ENCODE measurements at regions not wholly inside any gene's neighbourhood (a gene's known extent, or its start where the extent isn't known, plus 50 kb on each side); places are given as distances from the start of the nearest gene placed in this dataset.
A peak's percentile ranks its signal among the peaks of the same experiment; 100 is the strongest.
"Not testable (repeated sequence)": the region's sequence is repeated elsewhere in the genome, so short reads cannot be mapped to it uniquely, and the experiment has no call there.

DNA sequence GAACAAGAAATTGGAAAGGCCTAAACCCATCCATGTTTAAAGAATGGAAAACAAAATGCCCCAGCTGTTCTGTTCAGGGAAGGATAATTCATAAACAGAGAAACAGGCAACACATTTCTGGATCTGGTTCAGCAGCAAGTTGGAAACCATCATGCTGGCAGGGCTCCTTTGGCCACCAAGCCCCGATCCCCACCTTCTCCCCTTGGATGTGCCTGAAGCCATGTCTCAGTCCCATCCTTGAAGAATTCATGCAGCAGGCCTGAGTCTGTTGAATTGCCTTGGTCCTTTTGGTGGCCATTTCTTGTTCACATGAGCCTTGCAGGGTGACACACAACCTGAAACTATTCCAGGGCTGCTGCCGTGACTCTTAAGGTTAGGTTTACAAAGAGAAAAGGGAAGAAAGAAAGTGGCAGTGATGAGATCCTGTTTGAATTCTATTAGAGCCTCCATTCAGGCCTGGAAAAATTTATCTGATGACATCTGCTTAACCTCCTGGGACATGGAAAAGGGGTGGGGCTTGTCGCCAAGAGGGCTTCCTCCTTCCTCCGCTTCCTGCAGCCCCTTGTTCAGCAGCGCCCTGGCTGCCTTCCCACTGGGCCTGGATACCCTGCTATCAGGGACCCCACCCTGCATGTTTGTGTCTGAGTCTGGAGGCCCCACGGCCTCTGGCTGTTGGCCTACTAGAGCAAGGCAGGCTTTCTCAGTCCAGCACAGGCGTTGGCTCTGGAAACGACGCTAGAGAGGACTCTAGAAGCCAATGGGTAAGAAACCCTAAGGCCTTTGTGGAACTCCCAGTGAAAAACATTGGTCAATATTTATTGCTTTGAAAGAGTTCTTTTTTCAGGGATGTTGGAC, 341.9 kb downstream of the C12orf75 start:
- Mint-ChIP-seq H3K9me3 (peaks cover 5% of the 10 kb centered on the region), H3K27me3 (no peaks in the 10 kb centered on the region)

DNA sequence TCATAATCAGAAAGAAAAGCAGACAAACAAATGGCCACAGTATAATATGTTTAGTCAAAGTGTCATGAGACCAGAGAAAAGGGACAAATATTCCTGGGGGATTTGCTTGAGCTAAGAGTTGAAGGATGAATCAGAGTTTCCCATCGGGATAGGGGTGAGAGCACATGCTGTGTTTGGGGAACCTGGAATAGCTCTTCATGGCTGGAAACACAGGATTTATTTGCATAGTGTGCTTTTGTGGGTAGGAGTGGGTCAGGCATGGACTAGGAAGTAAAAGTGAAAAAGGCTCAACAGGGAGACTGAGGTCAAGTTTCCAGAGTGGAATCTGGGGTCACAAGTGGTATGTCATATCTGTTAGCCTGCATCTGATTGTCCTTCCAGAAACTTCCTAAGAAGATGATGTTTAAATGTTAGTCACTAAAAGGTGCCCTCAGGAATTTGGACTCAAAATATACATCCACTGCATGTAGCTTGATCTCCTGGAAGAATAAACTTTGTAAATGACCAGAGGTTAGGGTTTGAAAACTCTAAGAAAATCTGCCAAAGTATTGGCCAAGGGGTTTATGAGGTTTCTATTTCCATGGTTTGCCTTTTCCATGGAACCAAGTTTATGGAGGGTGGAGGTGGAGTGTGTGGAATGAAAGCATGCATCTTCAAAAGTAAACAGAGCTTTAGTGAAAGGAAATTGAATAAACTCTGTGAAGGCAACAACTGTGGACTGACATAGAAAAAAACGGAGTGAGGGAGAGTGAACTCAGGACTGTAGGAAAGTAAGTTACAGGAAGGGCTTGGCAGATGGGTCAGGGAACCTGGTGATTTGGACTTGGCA, 344.6 kb downstream of the C12orf75 start:
- Mint-ChIP-seq H3K36me3 (ENCODE audit: low read depth) (no peaks in the 10 kb centered on the region), H3K4me3 (no peak overlapping the region), H3K9me3 (peaks cover 5% of the 10 kb centered on the region), H3K4me1 (no peaks in the 10 kb centered on the region), H3K27me3 (no peaks in the 10 kb centered on the region), H3K27ac (no peak overlapping the region)
- ATAC-seq (no peak), DNase-seq (no peak)

More for the DNA sequence above, 341.9 kb downstream of the C12orf75 start:
- no peaks in the 10 kb centered on the region for H3K4me1 Mint-ChIP-seq
- ATAC-seq, result no peak
- H3K27ac Mint-ChIP-seq, result no peak overlapping the region
- no peaks in the 10 kb centered on the region for H3K36me3 Mint-ChIP-seq (ENCODE audit: low read depth)
- H3K4me3 Mint-ChIP-seq, result no peak overlapping the region
- no peak for DNase-seq

DNA sequence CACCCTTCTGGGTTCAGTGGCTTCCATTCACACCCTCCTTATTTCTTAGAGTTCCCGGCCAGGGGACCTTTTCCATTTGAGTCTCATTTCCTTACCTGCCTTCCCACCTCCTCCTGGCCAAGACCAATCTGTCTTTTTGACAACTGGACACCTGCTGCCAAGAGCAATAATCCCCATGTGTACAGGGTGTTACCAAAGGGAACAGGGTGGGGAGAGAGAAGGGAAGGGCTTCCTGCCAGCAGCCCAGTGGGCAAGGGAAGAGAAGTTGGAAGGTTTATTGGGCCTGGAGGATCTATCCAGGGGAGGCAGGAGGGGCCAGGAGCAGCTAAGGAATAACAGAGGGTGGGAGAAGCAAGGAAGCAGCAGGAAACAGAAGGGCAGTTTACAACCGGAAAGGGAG, 346.2 kb downstream of the C12orf75 start:
- no peaks in the 10 kb centered on the region for H3K9me3 Mint-ChIP-seq
- no peaks in the 10 kb centered on the region for H3K36me3 Mint-ChIP-seq (ENCODE audit: low read depth)
- no peak for ATAC-seq
- H3K27me3 Mint-ChIP-seq, result no peaks in the 10 kb centered on the region
- H3K27ac Mint-ChIP-seq, result no peak overlapping the region
- no peak overlapping the region for H3K4me3 Mint-ChIP-seq
- DNase-seq, result no peak
- H3K4me1 Mint-ChIP-seq, result no peaks in the 10 kb centered on the region

DNA sequence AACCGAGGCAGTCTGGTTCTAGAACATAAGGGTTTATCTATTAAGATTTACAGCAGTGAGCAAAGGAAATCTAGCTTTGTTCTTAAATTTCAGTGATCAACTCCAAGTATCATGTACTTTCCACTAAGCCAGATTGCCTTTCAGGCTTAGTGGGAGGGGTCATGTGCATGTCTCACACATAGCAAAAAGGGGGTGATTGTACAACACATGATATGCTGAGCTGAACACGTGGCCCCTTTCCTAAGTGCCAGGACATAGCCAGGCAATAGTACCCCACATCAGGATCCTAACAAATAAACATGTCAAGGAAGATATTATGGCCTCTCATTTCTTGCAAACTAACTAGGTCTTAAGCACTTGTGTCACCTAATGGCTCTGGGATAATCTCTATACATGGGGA, 347.2 kb downstream of the C12orf75 start:
- Mint-ChIP-seq H3K4me3 (no peak overlapping the region), H3K9me3 (no peaks in the 10 kb centered on the region), H3K27ac (no peak overlapping the region), H3K27me3 (no peaks in the 10 kb centered on the region), H3K36me3 (ENCODE audit: low read depth) (no peaks in the 10 kb centered on the region), H3K4me1 (no peaks in the 10 kb centered on the region)
- no peak for DNase-seq
- ATAC-seq, result no peak

DNA sequence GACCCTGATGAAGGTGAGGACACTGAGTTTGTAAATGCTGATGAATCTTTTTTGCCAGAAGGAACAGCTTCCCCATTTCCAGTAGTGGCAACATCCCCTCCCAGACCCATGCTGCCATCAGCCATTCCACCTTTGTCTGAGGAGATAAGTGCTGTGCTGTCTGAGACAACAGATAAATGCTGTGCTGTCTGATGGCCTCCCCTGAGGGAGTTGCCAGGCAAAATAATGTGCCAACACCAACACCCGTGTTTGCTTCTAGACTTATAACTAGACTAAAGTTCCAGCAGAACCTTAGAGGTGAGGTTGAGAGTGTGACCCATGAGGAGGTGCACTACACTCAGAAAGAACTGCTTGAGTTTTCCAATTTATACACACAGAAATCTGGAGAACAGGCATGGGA, 349.5 kb downstream of the C12orf75 start:
- no peak for ATAC-seq
- H3K27ac Mint-ChIP-seq, result no peak overlapping the region

DNA sequence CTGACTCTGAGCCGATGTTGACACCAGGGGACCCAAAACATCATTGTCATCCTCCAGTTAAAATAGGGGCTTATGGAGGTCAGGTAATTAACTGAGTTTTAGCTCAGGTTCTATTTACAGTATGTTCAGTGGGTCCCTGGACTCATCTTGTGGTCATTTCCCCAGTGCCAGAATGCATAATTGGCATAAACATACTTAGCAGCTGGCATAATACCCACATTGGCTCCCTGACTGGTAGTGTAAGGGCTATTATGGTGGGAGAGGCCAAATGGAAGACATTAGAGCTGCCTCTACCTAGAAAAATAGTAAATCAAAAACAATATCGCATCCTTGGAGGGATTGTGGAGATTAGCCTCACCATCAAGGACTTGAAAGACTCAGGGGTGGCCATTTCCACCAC, 350.9 kb downstream of the C12orf75 start:
- Mint-ChIP-seq H3K4me1 (no peaks in the 10 kb centered on the region), H3K4me3 (no peak overlapping the region), H3K27me3 (no peaks in the 10 kb centered on the region), H3K36me3 (ENCODE audit: low read depth) (no peaks in the 10 kb centered on the region), H3K9me3 (no peaks in the 10 kb centered on the region), H3K27ac (no peak overlapping the region)
- DNase-seq (no peak), ATAC-seq (no peak)

More for the DNA sequence above, 349.5 kb downstream of the C12orf75 start:
- Mint-ChIP-seq H3K27me3 (no peaks in the 10 kb centered on the region), H3K4me1 (no peaks in the 10 kb centered on the region), H3K9me3 (no peaks in the 10 kb centered on the region), H3K4me3 (no peak overlapping the region), H3K36me3 (ENCODE audit: low read depth) (no peaks in the 10 kb centered on the region)
- no peak for DNase-seq

DNA sequence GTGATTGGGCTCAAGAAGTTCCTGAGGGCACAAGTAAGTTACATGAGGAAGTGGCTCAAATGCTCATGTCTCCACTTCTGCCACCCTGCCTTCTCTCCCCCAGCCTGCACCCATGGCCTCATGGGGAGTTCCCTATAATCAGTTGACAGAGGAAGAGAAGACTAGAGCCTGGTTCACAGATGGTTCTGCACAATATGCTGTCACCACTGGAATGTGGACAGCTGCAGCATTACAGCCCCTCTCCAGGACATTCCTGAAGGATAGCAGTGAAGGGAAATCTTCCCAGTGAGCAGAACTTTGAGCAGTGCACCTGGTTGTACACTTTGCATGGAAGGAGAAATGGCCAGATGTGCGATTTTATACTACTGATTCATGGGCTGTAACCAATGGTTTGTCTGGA, 352.3 kb downstream of the C12orf75 start:
- not testable (repeated sequence) for DNase-seq; H3K4me1 Mint-ChIP-seq; H3K36me3 Mint-ChIP-seq (ENCODE audit: low read depth); H3K9me3 Mint-ChIP-seq; H3K4me3 Mint-ChIP-seq; H3K27ac Mint-ChIP-seq; H3K27me3 Mint-ChIP-seq; ATAC-seq

DNA sequence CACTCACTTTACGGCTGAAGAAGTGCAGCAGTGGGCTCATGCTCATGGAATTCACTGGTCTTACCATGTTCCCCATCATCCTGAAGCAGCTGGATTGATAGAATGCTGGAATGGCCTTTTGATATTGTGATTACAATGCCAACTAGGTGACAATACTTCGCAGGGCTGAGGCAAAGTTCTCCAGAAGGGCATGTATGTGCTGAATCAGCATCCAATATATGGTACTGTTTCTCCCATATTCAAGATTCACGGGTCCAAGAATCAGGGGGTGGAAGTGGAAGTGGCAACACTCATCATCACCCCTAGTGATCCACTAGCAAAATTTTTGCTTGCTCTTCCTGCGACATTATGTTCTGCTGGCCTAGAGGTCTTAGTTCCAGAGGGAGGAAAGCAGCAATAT, 353.3 kb downstream of the C12orf75 start:
- ATAC-seq, result not testable (repeated sequence)

DNA sequence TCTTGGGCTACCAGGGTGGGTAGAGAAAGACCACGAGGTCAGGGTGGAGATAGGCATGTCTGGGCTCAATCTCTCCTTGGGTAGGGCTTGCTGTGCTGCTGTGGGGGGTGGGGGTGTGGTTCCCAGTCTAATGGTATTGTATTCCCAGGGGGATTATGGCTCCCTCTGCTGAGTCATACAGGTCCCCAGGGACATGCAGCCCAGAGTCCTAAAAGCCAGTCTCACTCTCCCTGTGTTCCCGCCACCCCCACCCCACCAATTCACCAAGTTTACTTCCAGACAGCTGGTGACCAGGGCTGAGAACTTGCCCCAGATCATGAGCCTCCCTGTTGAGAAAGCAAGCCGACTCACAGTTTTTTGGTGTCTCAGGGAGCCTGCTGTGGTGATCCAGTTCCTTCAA, 367.6 kb downstream of the C12orf75 start:
- Mint-ChIP-seq H3K9me3 (peaks cover 17% of the 10 kb centered on the region), H3K27ac (no peak overlapping the region), H3K36me3 (ENCODE audit: low read depth) (no peaks in the 10 kb centered on the region), H3K27me3 (peaks cover 8% of the 10 kb centered on the region), H3K4me3 (no peak overlapping the region), H3K4me1 (no peaks in the 10 kb centered on the region)
- DNase-seq (no peak), ATAC-seq (no peak)

More for the DNA sequence above, 353.3 kb downstream of the C12orf75 start:
- not testable (repeated sequence) for H3K4me1 Mint-ChIP-seq; H3K36me3 Mint-ChIP-seq (ENCODE audit: low read depth); DNase-seq; H3K9me3 Mint-ChIP-seq; H3K27me3 Mint-ChIP-seq; H3K27ac Mint-ChIP-seq; H3K4me3 Mint-ChIP-seq

DNA sequence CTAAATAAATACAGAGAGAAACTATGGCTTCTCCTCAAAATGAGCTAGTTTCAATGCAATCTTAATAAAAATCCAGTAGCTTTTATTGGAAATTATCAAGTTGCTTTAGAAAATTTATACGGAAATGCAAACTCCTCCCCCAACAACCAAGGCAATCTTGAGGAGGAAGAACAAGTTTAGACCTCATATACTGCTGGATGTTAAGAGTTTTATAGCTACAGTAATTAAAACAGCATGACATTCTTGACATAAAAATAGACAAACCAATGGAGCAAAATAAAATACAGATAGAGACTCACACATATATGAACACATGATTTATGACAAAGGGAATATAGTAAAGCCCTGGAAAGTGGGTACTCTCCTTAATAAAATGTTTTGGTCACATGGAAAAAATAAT, 368.7 kb downstream of the C12orf75 start:
- no peaks in the 10 kb centered on the region for H3K4me1 Mint-ChIP-seq
- no peak overlapping the region for H3K4me3 Mint-ChIP-seq
- H3K9me3 Mint-ChIP-seq, result peaks cover 17% of the 10 kb centered on the region
- no peak overlapping the region for H3K27ac Mint-ChIP-seq
- ATAC-seq, result no peak
- H3K27me3 Mint-ChIP-seq, result peaks cover 8% of the 10 kb centered on the region
- no peaks in the 10 kb centered on the region for H3K36me3 Mint-ChIP-seq (ENCODE audit: low read depth)
- DNase-seq, result no peak

DNA sequence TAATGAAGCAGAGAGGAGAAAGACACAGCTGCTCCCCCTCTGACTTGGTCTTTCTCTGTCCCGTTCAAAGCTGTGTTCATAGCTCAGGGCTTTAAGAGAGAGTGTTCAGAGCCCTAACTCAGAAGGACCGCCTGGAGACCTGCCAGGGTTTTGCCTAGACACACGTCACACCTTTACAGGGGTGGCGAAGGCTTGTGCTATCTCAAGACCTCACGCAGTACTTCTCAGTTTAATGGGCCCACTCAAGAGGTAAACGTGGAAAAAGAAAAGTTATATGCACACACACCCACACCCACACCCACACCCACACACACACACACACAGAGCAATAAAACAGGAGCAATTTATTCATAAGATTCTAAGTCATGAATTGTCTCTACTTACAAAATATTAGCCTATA, 374.3 kb downstream of the C12orf75 start:
- Mint-ChIP-seq H3K9me3 (no peaks in the 10 kb centered on the region), H3K4me3 (no peak overlapping the region), H3K4me1 (no peaks in the 10 kb centered on the region), H3K27me3 (peaks cover 7% of the 10 kb centered on the region), H3K27ac (no peak overlapping the region), H3K36me3 (ENCODE audit: low read depth) (no peaks in the 10 kb centered on the region)
- ATAC-seq, result no peak
- DNase-seq, result no peak

DNA sequence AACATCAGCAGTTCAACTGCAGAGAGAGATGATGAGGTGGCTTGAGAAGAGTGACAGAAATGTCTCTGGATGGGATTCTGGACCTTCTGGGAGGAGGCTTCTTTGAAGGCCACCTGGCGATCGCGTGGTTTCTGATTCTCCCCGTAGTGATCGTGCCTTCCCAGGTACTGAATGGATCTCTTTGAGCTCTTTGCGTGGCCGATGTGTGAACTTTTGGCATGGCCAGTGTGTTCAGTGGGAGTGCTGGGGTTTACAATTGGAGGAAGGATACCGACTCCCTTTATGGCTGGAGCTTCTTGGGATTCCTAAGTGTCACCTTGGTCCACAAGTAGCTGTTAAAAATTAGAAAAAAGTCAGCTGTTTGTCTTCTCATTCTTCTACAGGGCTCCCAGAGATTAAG, 374.7 kb downstream of the C12orf75 start:
- no peaks in the 10 kb centered on the region for H3K9me3 Mint-ChIP-seq
- no peaks in the 10 kb centered on the region for H3K36me3 Mint-ChIP-seq (ENCODE audit: low read depth)
- peaks cover 6% of the 10 kb centered on the region for H3K27me3 Mint-ChIP-seq
- no peak overlapping the region for H3K27ac Mint-ChIP-seq
- ATAC-seq (no peak), DNase-seq (no peak)
- H3K4me3 Mint-ChIP-seq, result no peak overlapping the region
- H3K4me1 Mint-ChIP-seq, result no peaks in the 10 kb centered on the region

DNA sequence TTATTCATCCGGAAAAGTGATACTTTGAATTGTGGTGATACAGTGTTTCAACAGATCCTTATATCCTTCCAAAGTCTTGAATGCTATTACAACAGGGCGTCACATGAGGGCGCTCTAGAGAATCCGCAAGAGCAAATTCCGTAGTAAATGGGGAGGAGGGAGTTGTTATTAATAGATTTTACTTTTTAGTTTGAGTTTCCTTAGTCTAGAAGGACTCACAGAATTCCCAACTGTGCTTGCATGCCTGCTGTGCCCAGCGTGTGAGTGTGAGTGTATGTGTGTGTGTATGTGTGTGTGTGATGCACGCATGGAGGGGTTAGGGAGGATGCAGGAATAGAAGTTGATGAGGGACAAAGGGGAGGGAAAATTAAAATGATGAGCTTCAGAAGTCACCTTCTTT, 375.3 kb downstream of the C12orf75 start:
- no peak overlapping the region for H3K27ac Mint-ChIP-seq
- no peak overlapping the region for H3K4me3 Mint-ChIP-seq
- H3K4me1 Mint-ChIP-seq, result no peaks in the 10 kb centered on the region
- H3K9me3 Mint-ChIP-seq, result no peaks in the 10 kb centered on the region
- H3K27me3 Mint-ChIP-seq, result peaks cover 6% of the 10 kb centered on the region
- DNase-seq, result peak; percentile 5
- no peak for ATAC-seq
- H3K36me3 Mint-ChIP-seq (ENCODE audit: low read depth), result no peaks in the 10 kb centered on the region

DNA sequence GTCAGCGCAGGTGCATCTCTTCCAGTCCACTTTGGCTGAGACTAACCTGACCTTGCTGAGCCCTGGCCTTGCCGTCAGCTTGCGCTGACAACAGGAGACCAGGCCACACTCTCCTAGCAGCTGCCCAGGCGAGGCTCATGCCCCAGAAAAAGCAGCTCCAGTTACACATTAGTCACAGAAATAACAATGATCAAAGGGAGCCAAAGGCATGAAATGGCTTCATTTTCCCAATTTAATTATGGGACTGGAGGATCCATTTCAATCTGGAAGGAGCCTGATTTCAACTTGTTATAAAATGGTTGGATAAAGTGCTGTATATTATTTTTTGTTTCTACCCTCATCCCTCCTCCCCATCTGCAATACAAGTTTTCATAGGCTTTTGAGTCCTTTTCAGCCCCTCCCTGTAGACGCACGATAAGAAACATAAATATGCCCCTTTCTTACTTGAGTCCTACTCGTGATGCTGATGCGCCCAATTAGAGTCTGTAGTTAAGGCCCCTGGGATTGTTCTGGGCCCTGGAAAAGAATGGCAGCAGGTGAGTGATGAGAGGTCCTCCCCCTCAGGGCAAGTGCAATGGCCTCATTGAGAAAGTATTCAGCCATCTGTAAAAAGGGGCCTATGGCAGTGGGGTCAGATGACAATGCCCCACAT, 376.0 kb downstream of the C12orf75 start:
- no peak for ATAC-seq

DNA sequence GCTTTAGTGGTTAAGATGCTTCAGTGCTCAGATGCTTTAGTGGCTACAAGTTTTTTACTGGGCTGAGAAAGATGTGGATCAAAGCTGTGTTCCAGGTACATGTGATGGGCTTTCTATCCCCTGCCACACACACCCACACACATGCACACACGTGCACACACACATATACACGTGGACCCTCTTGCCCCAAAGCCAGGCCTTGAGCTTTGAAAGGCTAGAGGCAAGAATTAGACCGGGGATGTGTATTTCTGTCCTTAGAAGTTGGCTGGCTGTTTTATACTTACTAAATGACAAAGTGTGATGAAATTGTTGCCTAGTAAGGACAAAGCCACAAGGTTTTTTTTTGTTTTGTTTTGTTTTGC, 376.5 kb downstream of the C12orf75 start:
- Mint-ChIP-seq H3K27me3 (peaks cover 4% of the 10 kb centered on the region), H3K4me1 (no peaks in the 10 kb centered on the region), H3K27ac (no peak overlapping the region), H3K9me3 (no peaks in the 10 kb centered on the region), H3K36me3 (ENCODE audit: low read depth) (no peaks in the 10 kb centered on the region), H3K4me3 (no peak overlapping the region)
- ATAC-seq, result no peak
- no peak for DNase-seq

More for the DNA sequence above, 376.0 kb downstream of the C12orf75 start:
- H3K27me3 Mint-ChIP-seq, result peaks cover 6% of the 10 kb centered on the region
- H3K9me3 Mint-ChIP-seq, result no peaks in the 10 kb centered on the region
- no peak overlapping the region for H3K27ac Mint-ChIP-seq
- no peak for DNase-seq
- H3K36me3 Mint-ChIP-seq (ENCODE audit: low read depth), result no peaks in the 10 kb centered on the region
- no peak overlapping the region for H3K4me3 Mint-ChIP-seq
- H3K4me1 Mint-ChIP-seq, result no peaks in the 10 kb centered on the region
